ENCODE measurements at regions not wholly inside any gene's neighbourhood (a gene's known extent, or its start where the extent isn't known, plus 50 kb on each side); places are given as distances from the start of the nearest gene placed in this dataset.

DNA sequence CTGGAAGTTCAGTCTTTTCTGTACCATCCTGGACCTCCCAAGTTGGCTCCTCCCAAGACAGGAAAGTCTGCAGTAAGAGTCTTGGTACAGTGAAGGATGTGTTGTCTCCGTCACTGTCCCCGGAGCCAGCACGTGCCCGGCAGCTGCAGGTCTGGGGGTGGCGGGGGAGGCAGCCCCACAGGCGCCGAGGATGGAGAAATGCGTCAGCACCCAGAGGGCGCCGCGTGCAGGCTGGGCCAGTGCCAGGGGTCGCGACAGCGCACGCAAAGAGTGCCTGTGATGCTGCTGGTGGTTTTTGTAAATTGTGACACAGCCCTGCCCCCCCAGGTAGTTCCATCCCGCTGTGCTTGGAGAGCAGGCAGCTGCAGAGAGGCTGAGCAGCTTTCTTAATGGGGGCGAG lies 1200.5 kb downstream of the BRD1 start:
- TF ChIP-seq POLR2A (IDR thresholded peaks at IDR 0.05; ENCODE audit: extremely low read depth, insufficient read length): no peak
- TF ChIP-seq, protein P1, sequence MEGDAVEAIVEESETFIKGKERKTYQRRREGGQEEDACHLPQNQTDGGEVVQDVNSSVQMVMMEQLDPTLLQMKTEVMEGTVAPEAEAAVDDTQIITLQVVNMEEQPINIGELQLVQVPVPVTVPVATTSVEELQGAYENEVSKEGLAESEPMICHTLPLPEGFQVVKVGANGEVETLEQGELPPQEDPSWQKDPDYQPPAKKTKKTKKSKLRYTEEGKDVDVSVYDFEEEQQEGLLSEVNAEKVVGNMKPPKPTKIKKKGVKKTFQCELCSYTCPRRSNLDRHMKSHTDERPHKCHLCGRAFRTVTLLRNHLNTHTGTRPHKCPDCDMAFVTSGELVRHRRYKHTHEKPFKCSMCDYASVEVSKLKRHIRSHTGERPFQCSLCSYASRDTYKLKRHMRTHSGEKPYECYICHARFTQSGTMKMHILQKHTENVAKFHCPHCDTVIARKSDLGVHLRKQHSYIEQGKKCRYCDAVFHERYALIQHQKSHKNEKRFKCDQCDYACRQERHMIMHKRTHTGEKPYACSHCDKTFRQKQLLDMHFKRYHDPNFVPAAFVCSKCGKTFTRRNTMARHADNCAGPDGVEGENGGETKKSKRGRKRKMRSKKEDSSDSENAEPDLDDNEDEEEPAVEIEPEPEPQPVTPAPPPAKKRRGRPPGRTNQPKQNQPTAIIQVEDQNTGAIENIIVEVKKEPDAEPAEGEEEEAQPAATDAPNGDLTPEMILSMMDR (IDR thresholded peaks at IDR 0.05; ENCODE audit: low read depth, low read length): no peak

Data from NB4 (cell line).